Esophagus (tissue), 2 donors: ENCODE measurements at regions not wholly inside any gene's neighbourhood (a gene's known extent, or its start where the extent isn't known, plus 50 kb on each side); places are given as distances from the start of the nearest gene placed in this dataset.

Source experiments
- H3K27ac ChIP-seq, 2 donors: one replicate each; pipeline ENCODE4 v1.5.1; 2013; ENCODE audit warnings: low read depth in 2 of 2, mild to moderate bottlenecking in 2 of 2, inconsistent platforms in 1 of 2, low read length in 1 of 2, moderate library complexity in 1 of 2
- H3K27me3 ChIP-seq, 2 donors: one replicate each; pipeline ENCODE4 v1.6.1; 2013; ENCODE audit warnings: low read length in 2 of 2, control low read depth in 1 of 2, mild to moderate bottlenecking in 1 of 2; ENCODE audit not compliant: insufficient read depth in 2 of 2, control insufficient read depth in 1 of 2
- H3K36me3 ChIP-seq, 2 donors: one replicate each; pipeline ENCODE4 v1.6.1; 2013; ENCODE audit warnings: low read length in 1 of 2; ENCODE audit not compliant: control insufficient read depth in 2 of 2, insufficient read depth in 2 of 2
- H3K4me1 ChIP-seq, 2 donors: one replicate each; pipeline ENCODE4 v1.6.1; 2013; ENCODE audit warnings: low read length in 1 of 2; ENCODE audit not compliant: control insufficient read depth in 2 of 2, insufficient read depth in 2 of 2
- H3K4me3 ChIP-seq, 2 donors: one replicate each; pipeline ENCODE4 v1.5.1; 2013; ENCODE audit warnings: low read length in 2 of 2, mild to moderate bottlenecking in 2 of 2, low read depth in 1 of 2, moderate library complexity in 1 of 2
- H3K9me3 ChIP-seq, 2 donors: one replicate each; pipeline ENCODE4 v1.6.1; 2013; ENCODE audit warnings: mild to moderate bottlenecking in 2 of 2, low read depth in 1 of 2, low read length in 1 of 2, moderate library complexity in 1 of 2; ENCODE audit not compliant: control insufficient read depth in 2 of 2, insufficient read depth in 1 of 2
- WGBS, 2 donors: extraction: QIAGEN DNeasy Blood & Tissue Kit; methylation state at CpG; one replicate each; pipeline ENCODE4 v1.1.7; 2013; 5-methylcytosine and 5-hydroxymethylcytosine counted together
- donor health status: healthy with polysubstance abuse.
- donor health status: Bipolar disorder and iron deficiency.

DNA sequence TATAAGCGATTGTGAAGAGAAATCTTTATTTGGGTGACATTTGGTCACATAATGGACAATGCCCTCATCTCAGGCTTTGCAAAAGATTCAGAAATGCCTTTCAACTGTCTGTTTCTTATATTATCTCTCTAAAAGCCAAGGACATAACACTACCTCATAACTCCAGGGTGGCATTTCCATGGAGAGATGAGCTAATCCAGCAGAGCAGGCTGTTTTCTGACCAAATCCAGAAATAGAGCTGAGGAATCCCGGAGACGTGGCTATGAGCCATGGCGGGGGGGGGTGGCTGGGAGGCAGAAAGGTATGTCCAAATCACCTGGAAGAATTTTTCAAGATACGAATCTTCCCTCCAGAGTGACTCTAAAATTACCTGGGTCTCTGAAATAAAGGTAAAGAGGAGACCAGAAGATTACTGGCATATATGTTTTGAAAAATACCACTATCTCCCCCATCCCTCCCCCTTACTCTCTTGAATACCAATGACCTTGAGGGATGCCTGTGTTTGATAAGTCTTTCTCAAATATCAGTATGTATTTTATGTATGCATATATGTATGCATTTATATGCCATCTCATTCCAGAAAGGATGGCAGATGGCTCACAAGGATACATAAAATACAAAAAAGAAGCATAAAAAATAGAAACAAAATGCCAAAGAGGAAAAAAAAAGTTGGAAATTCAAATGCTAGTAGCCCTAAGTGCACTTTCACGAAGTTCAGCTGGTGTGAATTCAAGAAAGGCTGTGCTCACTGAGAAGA is 296.0 kb upstream of the MGAT5 start:
- Histone ChIP-seq H3K27me3 (no peaks in the 10 kb centered on the region), H3K27ac (no peak overlapping the region), H3K9me3 (no peaks in the 10 kb centered on the region), H3K4me1 (no peaks in the 10 kb centered on the region), H3K36me3 (no peaks in the 10 kb centered on the region), H3K4me3 (no peak overlapping the region)
- 48 to 65% methylated on average over 6 of the region's 6 CpGs for WGBS, 2 donors

DNA sequence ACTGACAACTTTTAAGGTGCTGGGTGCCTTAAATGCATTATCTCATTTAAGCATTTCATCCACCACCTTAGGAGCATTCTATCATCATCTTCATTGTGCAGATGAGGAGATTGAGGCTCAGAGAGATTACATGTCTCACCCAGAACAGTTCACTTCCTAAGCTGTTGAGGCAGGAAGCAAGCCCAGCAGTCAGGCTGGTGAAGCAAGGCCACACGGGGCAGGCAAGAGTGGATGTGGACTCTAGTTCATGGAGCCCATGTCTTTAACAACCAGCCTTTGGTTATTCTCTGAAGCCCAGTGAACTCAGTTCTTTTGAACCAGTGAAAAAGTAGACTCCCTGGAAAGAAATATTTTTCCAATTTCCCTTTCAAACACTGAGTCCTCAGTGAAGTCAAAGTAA is 294.8 kb upstream of the MGAT5 start:
- Histone ChIP-seq H3K27me3 (no peaks in the 10 kb centered on the region), H3K4me3 (no peak overlapping the region), H3K27ac (no peak overlapping the region), H3K9me3 (no peaks in the 10 kb centered on the region), H3K4me1 (no peaks in the 10 kb centered on the region), H3K36me3 (no peaks in the 10 kb centered on the region)
- WGBS, 2 donors = 50 to 71% methylated on average over 1 of the region's 1 CpG

DNA sequence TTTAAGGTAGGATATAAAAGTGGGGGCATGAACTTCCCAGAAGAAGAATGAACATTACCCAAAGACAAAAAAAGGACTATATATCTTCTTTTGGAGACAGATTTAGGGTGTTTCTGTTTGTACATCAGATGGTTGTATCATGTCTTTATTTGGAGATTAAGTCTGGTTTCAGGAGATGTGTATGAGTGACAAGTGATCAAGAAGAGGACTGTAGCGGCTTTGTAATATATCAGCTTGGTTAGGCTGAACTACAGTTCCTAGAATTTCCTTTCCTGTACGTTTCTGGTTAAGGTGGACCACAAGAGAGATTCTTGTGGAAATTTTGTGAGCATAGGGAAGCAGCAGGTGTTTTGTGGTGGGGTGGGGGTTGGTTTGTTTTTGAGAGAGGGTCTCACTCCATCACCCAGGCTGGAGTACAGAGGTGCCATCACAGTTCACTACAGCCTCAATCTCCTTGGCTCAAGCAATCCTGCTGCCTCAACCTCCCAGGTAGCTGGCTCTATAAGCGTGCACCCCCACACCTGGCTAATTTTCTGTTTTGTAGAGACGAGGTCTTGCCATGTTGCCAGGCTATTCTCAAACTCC is 287.1 kb upstream of the MGAT5 start:
- H3K27ac ChIP-seq = no peak overlapping the region
- 60 to 63% methylated on average over 4 of the region's 4 CpGs for WGBS, 2 donors
- no peak overlapping the region for H3K4me3 ChIP-seq
- H3K27me3 ChIP-seq = no peaks in the 10 kb centered on the region
- peaks cover 0 to 3% of the 10 kb centered on the region in 2 donors for H3K9me3 ChIP-seq
- no peaks in the 10 kb centered on the region for H3K4me1 ChIP-seq
- no peaks in the 10 kb centered on the region for H3K36me3 ChIP-seq

DNA sequence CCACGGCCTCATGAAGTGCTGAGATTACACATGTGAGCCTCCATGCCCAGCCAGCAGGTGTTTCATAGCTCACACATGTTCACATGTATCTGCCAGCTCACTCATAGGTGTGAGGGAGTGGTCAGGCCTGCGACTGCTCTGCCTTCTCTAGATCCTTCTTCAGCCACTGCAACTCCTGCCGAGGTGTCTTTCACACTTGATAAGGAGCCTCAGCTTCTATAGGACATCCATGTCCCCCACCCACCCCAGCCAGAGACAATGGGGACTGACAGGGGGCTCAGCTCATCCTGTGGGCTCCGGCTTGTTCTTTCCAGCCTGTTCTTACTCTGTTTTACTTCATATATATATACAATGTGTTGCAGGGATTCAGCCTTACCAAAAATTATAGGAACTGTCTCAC is 286.5 kb upstream of the MGAT5 start:
- Histone ChIP-seq H3K27ac (no peak overlapping the region), H3K9me3 (peaks cover 0 to 3% of the 10 kb centered on the region in 2 donors), H3K27me3 (no peaks in the 10 kb centered on the region), H3K36me3 (no peaks in the 10 kb centered on the region), H3K4me3 (no peak overlapping the region), H3K4me1 (no peaks in the 10 kb centered on the region)
- WGBS, 2 donors = 60 to 65% methylated on average over 4 of the region's 4 CpGs

DNA sequence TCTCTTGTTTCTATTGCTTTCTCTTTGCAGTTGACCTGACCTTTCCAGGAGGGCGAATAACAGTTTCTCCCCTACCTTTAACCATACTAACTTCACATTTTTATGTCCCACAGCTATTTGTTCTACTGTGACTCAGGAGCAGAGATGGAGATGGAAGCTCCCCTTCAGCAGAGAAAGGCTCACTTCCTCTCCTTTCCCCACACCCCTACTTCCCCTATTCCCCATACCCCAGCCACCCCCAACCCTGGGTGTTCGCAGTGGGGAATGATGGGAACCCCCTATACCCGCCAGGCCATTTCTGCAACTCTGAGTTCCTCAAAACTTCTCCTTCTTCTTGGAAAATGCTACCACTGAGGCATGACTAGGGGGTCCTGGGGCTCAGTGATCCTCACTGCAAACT is 285.4 kb upstream of the MGAT5 start:
- 85 to 89% methylated on average over 3 of the region's 3 CpGs for WGBS, 2 donors
- Histone ChIP-seq H3K4me3 (no peak overlapping the region), H3K9me3 (peaks cover 0 to 3% of the 10 kb centered on the region in 2 donors)

DNA sequence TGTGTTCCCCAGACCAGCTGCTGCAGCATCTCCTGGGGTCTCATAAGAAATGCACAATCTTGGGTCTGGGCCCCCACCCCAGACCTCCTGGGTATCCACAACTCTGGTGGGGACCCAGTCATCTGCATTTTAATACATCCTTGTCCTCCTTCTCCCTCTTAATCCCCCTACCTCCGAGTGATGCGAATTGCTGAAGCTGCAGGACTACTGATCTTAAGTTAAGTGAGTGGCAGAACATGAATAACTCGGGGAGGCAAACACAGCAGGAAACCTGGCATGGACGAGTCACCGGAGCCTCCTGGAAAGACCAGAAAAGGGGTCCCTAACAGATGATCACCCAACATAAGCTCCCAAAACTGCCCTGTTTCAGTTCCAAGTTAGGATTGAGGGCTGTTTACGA is 283.2 kb upstream of the MGAT5 start:
- Histone ChIP-seq H3K9me3 (peaks cover 0 to 3% of the 10 kb centered on the region in 2 donors), H3K27me3 (no peaks in the 10 kb centered on the region), H3K36me3 (no peaks in the 10 kb centered on the region), H3K4me3 (no peak overlapping the region), H3K27ac (no peak overlapping the region), H3K4me1 (no peaks in the 10 kb centered on the region)
- WGBS, 2 donors = 78 to 81% methylated on average over 6 of the region's 6 CpGs

More for the DNA sequence above, 285.4 kb upstream of the MGAT5 start:
- Histone ChIP-seq H3K27me3 (no peaks in the 10 kb centered on the region), H3K27ac (no peak overlapping the region), H3K36me3 (no peaks in the 10 kb centered on the region), H3K4me1 (no peaks in the 10 kb centered on the region)

DNA sequence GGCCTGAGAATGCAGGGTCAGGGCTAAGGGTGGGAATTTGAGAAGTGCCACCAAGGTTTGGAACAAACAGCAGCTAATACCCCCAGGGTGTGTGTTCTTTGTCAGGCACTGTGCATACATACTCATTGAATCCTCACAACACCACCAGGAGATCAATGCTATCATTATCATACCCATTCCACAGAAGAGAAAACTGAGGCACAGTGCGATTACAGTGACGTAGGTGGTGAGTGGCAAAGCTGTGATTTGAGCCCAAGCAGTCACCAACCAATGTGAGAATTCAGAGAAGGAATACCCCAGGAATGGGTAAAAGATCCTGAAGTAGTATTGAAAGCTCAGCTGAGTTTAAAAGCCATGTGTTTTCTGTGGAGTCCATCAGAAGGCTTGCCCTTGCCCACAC is 281.6 kb upstream of the MGAT5 start:
- Histone ChIP-seq H3K36me3 (no peaks in the 10 kb centered on the region), H3K9me3 (no peaks in the 10 kb centered on the region), H3K27me3 (no peaks in the 10 kb centered on the region), H3K4me1 (no peaks in the 10 kb centered on the region), H3K4me3 (no peak overlapping the region), H3K27ac (no peak overlapping the region)
- 88 to 94% methylated on average over 2 of the region's 2 CpGs for WGBS, 2 donors

DNA sequence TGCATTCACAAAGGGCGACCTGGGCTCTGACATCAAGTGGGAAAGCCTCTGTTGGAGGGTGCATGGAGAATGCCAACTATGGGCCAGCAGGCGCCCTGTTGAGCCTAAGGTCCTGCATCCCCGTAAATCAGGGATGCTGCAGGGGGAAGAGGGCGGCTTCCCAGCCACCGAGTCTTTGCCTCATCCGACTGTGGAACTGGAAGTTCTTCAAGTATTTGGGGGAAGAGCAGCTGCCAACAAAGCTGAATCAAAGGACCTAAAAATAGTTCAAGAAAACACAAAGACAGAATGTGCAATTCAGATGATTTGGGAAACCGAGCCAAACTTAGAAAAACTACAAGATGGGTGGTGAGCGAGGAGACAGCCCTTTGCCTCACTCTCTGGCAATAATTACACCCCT is 281.1 kb upstream of the MGAT5 start:
- Histone ChIP-seq H3K4me1 (no peaks in the 10 kb centered on the region), H3K27ac (no peak overlapping the region), H3K36me3 (no peaks in the 10 kb centered on the region), H3K4me3 (no peak overlapping the region), H3K27me3 (no peaks in the 10 kb centered on the region), H3K9me3 (no peaks in the 10 kb centered on the region)
- WGBS, 2 donors = 35 to 47% methylated on average over 8 of the region's 8 CpGs

DNA sequence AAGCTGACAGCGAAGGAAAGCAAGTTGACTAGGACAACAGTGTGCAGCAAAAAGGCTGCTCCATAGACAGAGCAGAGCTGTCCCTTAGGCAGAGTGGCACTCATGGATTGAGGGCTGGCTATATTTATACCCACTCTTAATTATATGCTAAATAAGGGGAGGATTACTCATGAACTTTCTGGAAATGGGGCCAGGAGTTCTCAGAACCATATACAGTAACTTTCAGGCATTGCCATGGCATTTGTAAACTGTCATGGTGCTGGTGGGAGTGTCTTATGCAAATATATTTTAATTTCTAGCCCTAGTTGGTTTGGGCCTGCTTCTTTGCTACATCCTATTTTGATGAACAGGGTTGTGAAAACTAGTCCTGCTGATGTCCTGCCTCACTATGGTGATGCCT is 279.5 kb upstream of the MGAT5 start:
- no peak overlapping the region for H3K4me3 ChIP-seq
- 95 to 98% methylated on average over 1 of the region's 1 CpG for WGBS, 2 donors
- H3K4me1 ChIP-seq = no peaks in the 10 kb centered on the region
- no peaks in the 10 kb centered on the region for H3K27me3 ChIP-seq
- no peak overlapping the region for H3K27ac ChIP-seq
- no peaks in the 10 kb centered on the region for H3K36me3 ChIP-seq
- no peaks in the 10 kb centered on the region for H3K9me3 ChIP-seq

DNA sequence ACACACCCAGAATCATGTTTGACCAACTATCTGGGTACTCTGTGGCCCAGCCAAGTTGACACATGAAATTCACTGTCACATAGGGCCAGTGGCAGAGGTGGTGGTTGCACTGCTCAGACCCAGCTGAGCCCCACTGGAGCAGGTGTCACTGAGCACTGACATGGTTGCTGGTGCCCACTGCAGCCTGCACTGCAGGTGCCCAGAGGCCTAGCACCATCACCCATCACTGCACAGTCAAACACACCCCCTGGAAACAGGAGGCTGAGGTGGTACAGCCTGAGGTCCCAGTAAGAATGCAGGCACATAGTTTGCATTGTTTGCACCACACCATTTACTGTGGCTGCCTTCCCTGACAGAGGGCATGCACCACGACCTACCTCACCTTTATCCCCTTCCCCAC is 278.7 kb upstream of the MGAT5 start:
- Histone ChIP-seq H3K9me3 (no peaks in the 10 kb centered on the region), H3K4me1 (no peaks in the 10 kb centered on the region), H3K27me3 (no peaks in the 10 kb centered on the region), H3K27ac (no peak overlapping the region), H3K36me3 (no peaks in the 10 kb centered on the region), H3K4me3 (no peak overlapping the region)
- 0 to 53% methylated on average over 1 of the region's 1 CpG for whole genome bisulfite sequencing, 2 donors
